IPS-18a (cell line): ENCODE measurements at regions not wholly inside any gene's neighbourhood (a gene's known extent, or its start where the extent isn't known, plus 50 kb on each side); places are given as distances from the start of the nearest gene placed in this dataset.
"Not testable (repeated sequence)": the region's sequence is repeated elsewhere in the genome, so short reads cannot be mapped to it uniquely, and the experiment has no call there.

Source experiments
- H3K27ac ChIP-seq: one replicate; pipeline ENCODE4 v1.5.1; 2013; ENCODE audit warnings: low read length
- H3K27me3 ChIP-seq: one replicate; pipeline ENCODE4 v1.6.1; 2013; ENCODE audit warnings: mild to moderate bottlenecking, low read length; ENCODE audit not compliant: control insufficient read depth, insufficient read depth
- H3K36me3 ChIP-seq: one replicate; pipeline ENCODE4 v1.6.1; 2013; ENCODE audit warnings: low read depth, low read length; ENCODE audit not compliant: control insufficient read depth
- H3K4me1 ChIP-seq: one replicate; pipeline ENCODE4 v1.6.1; 2013; ENCODE audit warnings: low read depth, low read length; ENCODE audit not compliant: control insufficient read depth
- H3K4me3 ChIP-seq: one replicate; pipeline ENCODE4 v1.5.1; 2013; ENCODE audit warnings: low read length
- H3K9ac ChIP-seq: one replicate; pipeline ENCODE4 v1.6.1; 2013; ENCODE audit warnings: mild to moderate bottlenecking, low read length, moderate library complexity
- H3K9me3 ChIP-seq: one replicate; pipeline ENCODE4 v1.6.1; 2013; ENCODE audit warnings: low read depth, low read length; ENCODE audit not compliant: control insufficient read depth

DNA sequence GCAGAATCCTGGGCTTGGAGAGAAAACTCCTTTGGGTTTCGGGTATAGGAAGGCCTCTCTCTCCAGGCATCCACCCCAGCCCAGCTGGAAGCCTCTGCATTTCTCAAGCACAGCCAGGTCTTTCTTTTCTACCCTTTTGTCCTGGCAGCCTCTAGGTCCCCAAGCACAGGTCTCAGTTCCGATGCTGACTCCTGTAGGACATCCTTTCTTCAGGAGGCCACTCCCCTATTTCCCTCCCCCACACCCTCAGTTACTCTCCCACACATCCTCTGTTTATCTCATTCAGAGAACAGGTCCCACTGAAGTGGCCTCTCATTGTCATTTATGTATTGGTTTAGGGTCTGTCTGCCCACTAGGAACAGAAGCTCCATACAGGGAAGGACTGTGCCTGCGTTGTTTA is 352.6 kb downstream of the VRK1 start:
- Histone ChIP-seq H3K4me3 (no peak overlapping the region), H3K27ac (no peak overlapping the region), H3K4me1 (peaks cover 6% of the 10 kb centered on the region), H3K27me3 (no peaks in the 10 kb centered on the region), H3K36me3 (no peaks in the 10 kb centered on the region), H3K9me3 (no peaks in the 10 kb centered on the region), H3K9ac (no peak overlapping the region)

DNA sequence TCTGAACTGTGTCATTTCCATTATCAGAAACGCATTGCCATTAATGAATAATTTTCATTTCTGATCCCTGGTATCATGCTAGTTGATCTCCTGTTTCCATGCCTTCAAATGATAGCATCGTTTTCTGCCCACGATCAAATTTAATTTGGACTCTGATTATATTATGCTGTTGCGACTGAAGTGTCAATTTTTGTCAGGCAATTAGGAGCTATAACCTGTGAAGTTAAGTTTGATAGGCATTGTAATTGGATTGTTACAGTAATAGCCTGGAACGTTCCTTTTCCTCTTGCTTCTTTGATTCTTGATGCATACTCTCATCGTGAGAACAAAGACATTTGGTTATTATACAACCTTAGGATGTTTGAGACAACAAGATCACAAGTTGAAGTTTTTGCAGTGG is 356.3 kb downstream of the VRK1 start:
- Histone ChIP-seq H3K4me3 (no peak overlapping the region), H3K27me3 (no peaks in the 10 kb centered on the region), H3K9me3 (no peaks in the 10 kb centered on the region), H3K9ac (no peak overlapping the region), H3K4me1 (peaks cover 6% of the 10 kb centered on the region), H3K27ac (no peak overlapping the region), H3K36me3 (no peaks in the 10 kb centered on the region)

GRCh38 chr14:97155320-97155719 is 358.1 kb downstream of the VRK1 start:
- Histone ChIP-seq H3K36me3 (no peaks in the 10 kb centered on the region), H3K4me3 (no peak overlapping the region), H3K27me3 (no peaks in the 10 kb centered on the region), H3K4me1 (peaks cover 2% of the 10 kb centered on the region), H3K27ac (no peak overlapping the region), H3K9ac (no peak overlapping the region), H3K9me3 (no peaks in the 10 kb centered on the region)

DNA sequence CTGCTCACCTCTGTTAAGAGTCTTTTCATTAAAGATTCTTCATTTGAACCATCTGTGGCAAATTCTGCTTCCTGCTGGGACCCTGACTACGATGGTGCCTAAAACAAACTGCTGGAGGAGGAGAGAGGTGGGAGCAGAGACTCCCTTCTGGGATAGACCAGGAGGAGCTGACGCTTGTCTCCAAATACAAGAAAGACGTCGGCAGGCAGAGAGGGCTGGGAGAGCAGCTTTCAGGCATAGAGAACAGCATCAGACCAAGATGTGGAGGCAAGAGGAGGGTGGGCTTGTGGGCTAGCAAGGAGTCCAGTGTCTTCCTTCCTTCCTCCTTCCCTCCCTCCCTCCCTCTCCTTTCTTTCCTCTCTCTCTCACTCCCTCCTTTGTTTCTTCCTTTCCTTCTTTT is 358.6 kb downstream of the VRK1 start:
- no peaks in the 10 kb centered on the region for H3K36me3 ChIP-seq
- no peak overlapping the region for H3K9ac ChIP-seq
- H3K9me3 ChIP-seq: no peaks in the 10 kb centered on the region
- peaks cover 2% of the 10 kb centered on the region for H3K4me1 ChIP-seq
- no peaks in the 10 kb centered on the region for H3K27me3 ChIP-seq
- H3K27ac ChIP-seq: no peak overlapping the region
- no peak overlapping the region for H3K4me3 ChIP-seq

DNA sequence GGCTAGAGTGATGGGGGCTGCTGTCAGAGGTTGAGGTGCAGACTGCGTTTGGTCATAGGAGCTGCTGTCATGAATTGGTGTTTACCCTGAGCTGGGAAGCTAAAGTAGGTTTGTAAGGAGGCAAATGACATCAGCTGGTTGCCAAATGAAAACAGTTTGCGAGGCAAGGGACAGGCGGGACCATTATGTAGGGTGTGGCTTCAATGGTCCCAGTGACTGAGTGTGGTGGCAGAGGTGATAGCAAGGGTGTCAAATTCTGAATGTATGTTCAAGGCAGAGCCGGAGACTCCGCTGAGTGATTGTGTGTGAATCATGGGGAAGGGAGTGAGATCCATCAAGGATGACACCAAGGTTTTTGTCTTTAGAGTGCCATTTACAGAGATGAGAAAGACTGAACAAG is 359.5 kb downstream of the VRK1 start:
- Histone ChIP-seq H3K9ac (no peak overlapping the region), H3K4me1 (peaks cover 2% of the 10 kb centered on the region)

GRCh38 chr14:97158102-97158501 is 360.9 kb downstream of the VRK1 start:
- peaks cover 2% of the 10 kb centered on the region for H3K4me1 ChIP-seq
- H3K27ac ChIP-seq: no peak overlapping the region
- H3K36me3 ChIP-seq: no peaks in the 10 kb centered on the region
- H3K9me3 ChIP-seq: no peaks in the 10 kb centered on the region
- H3K9ac ChIP-seq: no peak overlapping the region
- no peak overlapping the region for H3K4me3 ChIP-seq
- H3K27me3 ChIP-seq: no peaks in the 10 kb centered on the region

More for the DNA sequence above, 359.5 kb downstream of the VRK1 start:
- Histone ChIP-seq H3K36me3 (no peaks in the 10 kb centered on the region), H3K9me3 (no peaks in the 10 kb centered on the region), H3K4me3 (no peak overlapping the region), H3K27ac (no peak overlapping the region), H3K27me3 (no peaks in the 10 kb centered on the region)

- Histone ChIP-seq H3K27me3 (no peaks in the 10 kb centered on the region), H3K9me3 (no peaks in the 10 kb centered on the region), H3K27ac (no peak overlapping the region), H3K4me3 (no peak overlapping the region), H3K9ac (no peak overlapping the region), H3K4me1 (peaks cover 2% of the 10 kb centered on the region), H3K36me3 (no peaks in the 10 kb centered on the region)
Measured at GRCh38 chr14:97159124-97159523, 361.9 kb downstream of the VRK1 start.

- Histone ChIP-seq H3K9ac (no peak overlapping the region), H3K27ac (no peak overlapping the region)
Measured at GRCh38 chr14:97162621-97163020, 365.4 kb downstream of the VRK1 start.

DNA sequence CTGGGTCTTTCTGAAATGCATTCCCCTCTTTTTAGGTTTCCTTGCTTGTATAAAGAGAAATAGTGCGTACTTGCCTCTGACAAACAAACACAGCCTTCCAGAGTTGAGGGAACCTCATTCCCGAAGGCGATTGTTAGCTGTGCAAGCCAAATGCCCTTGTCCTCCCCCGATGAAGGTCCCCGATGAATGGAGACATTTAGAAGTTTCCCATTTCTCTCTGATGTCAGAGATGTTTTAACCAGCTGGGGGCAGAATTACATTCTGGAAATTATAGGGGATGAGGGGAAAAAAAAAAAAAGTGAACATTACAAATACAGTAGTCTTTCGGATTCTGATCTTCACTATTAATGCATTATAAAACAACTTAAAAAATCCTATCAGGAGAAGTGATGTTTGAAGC is 366.8 kb downstream of the VRK1 start:
- H3K4me1 ChIP-seq: no peaks in the 10 kb centered on the region
- H3K36me3 ChIP-seq: no peaks in the 10 kb centered on the region
- H3K27ac ChIP-seq: no peak overlapping the region
- no peaks in the 10 kb centered on the region for H3K27me3 ChIP-seq
- no peak overlapping the region for H3K4me3 ChIP-seq
- H3K9me3 ChIP-seq: no peaks in the 10 kb centered on the region
- H3K9ac ChIP-seq: no peak overlapping the region

More at GRCh38 chr14:97162621-97163020, 365.4 kb downstream of the VRK1 start:
- Histone ChIP-seq H3K4me1 (no peaks in the 10 kb centered on the region), H3K36me3 (no peaks in the 10 kb centered on the region), H3K4me3 (no peak overlapping the region), H3K27me3 (no peaks in the 10 kb centered on the region), H3K9me3 (no peaks in the 10 kb centered on the region)

- Histone ChIP-seq H3K9ac (no peak overlapping the region), H3K27ac (no peak overlapping the region), H3K27me3 (no peaks in the 10 kb centered on the region), H3K9me3 (no peaks in the 10 kb centered on the region), H3K4me1 (no peaks in the 10 kb centered on the region), H3K4me3 (no peak overlapping the region), H3K36me3 (no peaks in the 10 kb centered on the region)
Measured at GRCh38 chr14:97166497-97166896, 369.3 kb downstream of the VRK1 start.

DNA sequence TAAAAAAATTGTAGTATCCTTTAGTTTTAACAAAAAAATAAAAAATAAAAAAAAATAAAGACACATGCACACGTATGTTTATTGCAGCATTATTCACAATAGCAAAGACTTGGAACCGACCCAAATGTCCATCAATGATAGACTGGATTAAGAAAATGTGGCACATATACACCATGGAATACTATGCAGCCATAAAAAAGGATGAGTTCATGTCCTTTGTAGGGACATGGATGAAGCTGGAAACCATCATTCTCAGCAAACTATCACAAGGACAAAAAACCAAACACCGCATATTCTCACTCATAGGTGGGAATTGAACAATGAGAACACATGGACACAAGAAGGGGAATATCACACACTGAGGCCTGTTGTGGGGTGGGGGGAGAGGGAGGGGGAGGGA is 370.4 kb downstream of the VRK1 start:
- not testable (repeated sequence) for H3K9ac ChIP-seq, H3K36me3 ChIP-seq, H3K9me3 ChIP-seq, H3K4me3 ChIP-seq, H3K4me1 ChIP-seq, H3K27ac ChIP-seq, H3K27me3 ChIP-seq

GRCh38 chr14:97172644-97173043 is 375.5 kb downstream of the VRK1 start:
- no peak overlapping the region for H3K4me3 ChIP-seq
- H3K4me1 ChIP-seq: no peaks in the 10 kb centered on the region
- no peak overlapping the region for H3K27ac ChIP-seq
- H3K9ac ChIP-seq: no peak overlapping the region
- H3K36me3 ChIP-seq: no peaks in the 10 kb centered on the region
- H3K9me3 ChIP-seq: no peaks in the 10 kb centered on the region
- H3K27me3 ChIP-seq: no peaks in the 10 kb centered on the region
